ENCODE measurements at regions not wholly inside any gene's neighbourhood (a gene's known extent, or its start where the extent isn't known, plus 50 kb on each side); places are given as distances from the start of the nearest gene placed in this dataset.
"Not testable (repeated sequence)": the region's sequence is repeated elsewhere in the genome, so short reads cannot be mapped to it uniquely, and the experiment has no call there.

GRCh38 chr5:142235870-142236672 is 88.8 kb downstream of the SPRY4 start:
- no peak overlapping the region for H3K4me2 ChIP-seq (ENCODE audit: insufficient read depth, low read length)

GRCh38 chr5:142235050-142235797 is 89.6 kb downstream of the SPRY4 start:
- DNase-seq (ENCODE audit: insufficient read length, low spot score, missing footprints) = no peak
- no peak for TF ChIP-seq CTCF (IDR thresholded peaks at IDR 0.05; ENCODE audit: extremely low read depth, low read depth, low read length)
- no peaks in the 10 kb centered on the region for H3K79me2 ChIP-seq (ENCODE audit: insufficient read depth, low read length)
- no peak overlapping the region for H3K4me2 ChIP-seq (ENCODE audit: insufficient read depth, low read length)
- no peaks in the 10 kb centered on the region for H3K9me3 ChIP-seq (ENCODE audit: low read depth, low read length)
- H3K4me1 ChIP-seq (ENCODE audit: insufficient read depth, low read length) = no peaks in the 10 kb centered on the region
- H3K36me3 ChIP-seq (ENCODE audit: insufficient read depth, low read length) = no peaks in the 10 kb centered on the region
- no peak overlapping the region for H2AFZ ChIP-seq (ENCODE audit: low read length)
- H3K27me3 ChIP-seq (ENCODE audit: insufficient read depth, low read length) = no peaks in the 10 kb centered on the region
- no peak overlapping the region for H3K27ac ChIP-seq (ENCODE audit: low read depth, low read length)
- H3K4me3 ChIP-seq (ENCODE audit: insufficient read depth, low read length) = no peak overlapping the region
- no peaks in the 10 kb centered on the region for H4K20me1 ChIP-seq (ENCODE audit: insufficient read depth, low read length)

More at GRCh38 chr5:142235870-142236672, 88.8 kb downstream of the SPRY4 start:
- no peak for DNase-seq (ENCODE audit: insufficient read length, low spot score, missing footprints)
- H3K27me3 ChIP-seq (ENCODE audit: insufficient read depth, low read length) = no peaks in the 10 kb centered on the region
- no peaks in the 10 kb centered on the region for H4K20me1 ChIP-seq (ENCODE audit: insufficient read depth, low read length)
- no peak overlapping the region for H3K4me3 ChIP-seq (ENCODE audit: insufficient read depth, low read length)
- H3K27ac ChIP-seq (ENCODE audit: low read depth, low read length) = no peak overlapping the region
- no peak overlapping the region for H2AFZ ChIP-seq (ENCODE audit: low read length)
- H3K79me2 ChIP-seq (ENCODE audit: insufficient read depth, low read length) = no peaks in the 10 kb centered on the region
- H3K9me3 ChIP-seq (ENCODE audit: low read depth, low read length) = no peaks in the 10 kb centered on the region
- H3K36me3 ChIP-seq (ENCODE audit: insufficient read depth, low read length) = no peaks in the 10 kb centered on the region
- TF ChIP-seq CTCF (IDR thresholded peaks at IDR 0.05; ENCODE audit: extremely low read depth, low read depth, low read length) = no peak
- no peaks in the 10 kb centered on the region for H3K4me1 ChIP-seq (ENCODE audit: insufficient read depth, low read length)

GRCh38 chr5:142233083-142234032 is 91.5 kb downstream of the SPRY4 start:
- H3K79me2 ChIP-seq (ENCODE audit: insufficient read depth, low read length) = no peaks in the 10 kb centered on the region
- no peaks in the 10 kb centered on the region for H3K36me3 ChIP-seq (ENCODE audit: insufficient read depth, low read length)
- H3K4me1 ChIP-seq (ENCODE audit: insufficient read depth, low read length) = no peaks in the 10 kb centered on the region
- no peak overlapping the region for H3K4me3 ChIP-seq (ENCODE audit: insufficient read depth, low read length)
- TF ChIP-seq CTCF (IDR thresholded peaks at IDR 0.05; ENCODE audit: extremely low read depth, low read depth, low read length) = no peak
- no peaks in the 10 kb centered on the region for H4K20me1 ChIP-seq (ENCODE audit: insufficient read depth, low read length)
- H2AFZ ChIP-seq (ENCODE audit: low read length) = no peak overlapping the region
- DNase-seq (ENCODE audit: insufficient read length, low spot score, missing footprints) = no peak
- H3K27ac ChIP-seq (ENCODE audit: low read depth, low read length) = no peak overlapping the region
- no peak overlapping the region for H3K4me2 ChIP-seq (ENCODE audit: insufficient read depth, low read length)
- no peaks in the 10 kb centered on the region for H3K9me3 ChIP-seq (ENCODE audit: low read depth, low read length)
- H3K27me3 ChIP-seq (ENCODE audit: insufficient read depth, low read length) = no peaks in the 10 kb centered on the region

- H3K36me3 ChIP-seq (ENCODE audit: insufficient read depth, low read length); H4K20me1 ChIP-seq (ENCODE audit: insufficient read depth, low read length); H3K27ac ChIP-seq (ENCODE audit: low read depth, low read length); H3K4me1 ChIP-seq (ENCODE audit: insufficient read depth, low read length); H3K27me3 ChIP-seq (ENCODE audit: insufficient read depth, low read length); H3K4me2 ChIP-seq (ENCODE audit: insufficient read depth, low read length); DNase-seq (ENCODE audit: insufficient read length, low spot score, missing footprints); H3K79me2 ChIP-seq (ENCODE audit: insufficient read depth, low read length); H2AFZ ChIP-seq (ENCODE audit: low read length); H3K4me3 ChIP-seq (ENCODE audit: insufficient read depth, low read length); H3K9me3 ChIP-seq (ENCODE audit: low read depth, low read length): not testable (repeated sequence)
These were observed 93.9 kb downstream of the SPRY4 start for GRCh38 chr5:142230949-142231348.
